ENCODE measurements at regions not wholly inside any gene's neighbourhood (a gene's known extent, or its start where the extent isn't known, plus 50 kb on each side); places are given as distances from the start of the nearest gene placed in this dataset.

DNA sequence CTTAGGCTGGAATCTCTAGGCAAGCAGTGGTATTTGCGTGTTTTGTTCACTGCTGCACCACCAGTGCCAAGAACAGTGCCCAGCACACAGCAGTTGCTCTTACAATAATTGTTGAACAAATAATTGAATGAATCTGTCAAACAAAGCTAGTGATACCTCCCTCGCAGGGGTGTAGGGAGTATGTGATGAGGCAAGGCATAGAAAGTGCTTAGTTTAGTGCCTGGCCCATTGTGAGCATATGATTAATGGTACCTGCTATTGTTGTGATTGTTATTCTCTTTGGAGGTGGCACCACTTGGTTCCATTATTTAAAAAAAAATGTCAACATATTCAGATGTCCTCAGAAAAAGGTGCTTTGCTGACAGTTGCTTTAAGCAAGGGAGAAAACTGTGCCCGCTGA is 210.1 kb upstream of the TBX3 start:
- Histone ChIP-seq H3K4me3 (ENCODE audit: low read depth, low read length, poor library complexity, severe bottlenecking) (no peak overlapping the region), H2AFZ (ENCODE audit: low read length) (no peak overlapping the region), H3K9ac (ENCODE audit: low read length) (no peak overlapping the region), H4K20me1 (ENCODE audit: insufficient read depth, low read length) (no peaks in the 10 kb centered on the region), H3K4me1 (ENCODE audit: insufficient read depth, low read length, severe bottlenecking) (no peaks in the 10 kb centered on the region), H3K9me2 (ENCODE audit: low read depth, low read length) (no peaks in the 10 kb centered on the region), H3K27me3 (ENCODE audit: insufficient read depth, low read length) (no peaks in the 10 kb centered on the region), H3K27ac (ENCODE audit: low read depth, low read length, poor library complexity, severe bottlenecking) (no peak overlapping the region), H3K36me3 (ENCODE audit: insufficient read depth, low read length) (no peaks in the 10 kb centered on the region), H3K4me2 (ENCODE audit: low read length) (no peak overlapping the region), H3K79me2 (ENCODE audit: insufficient read depth, low read length) (no peaks in the 10 kb centered on the region), H3K9me3 (ENCODE audit: low read length) (no peaks in the 10 kb centered on the region), H3F3A (ENCODE audit: insufficient read depth, low read length) (no peaks in the 10 kb centered on the region)
- TF ChIP-seq EZH2 (IDR thresholded peaks at IDR 0.05; ENCODE audit: borderline replicate concordance, low read length), result no peak
- TF ChIP-seq, protein P1, sequence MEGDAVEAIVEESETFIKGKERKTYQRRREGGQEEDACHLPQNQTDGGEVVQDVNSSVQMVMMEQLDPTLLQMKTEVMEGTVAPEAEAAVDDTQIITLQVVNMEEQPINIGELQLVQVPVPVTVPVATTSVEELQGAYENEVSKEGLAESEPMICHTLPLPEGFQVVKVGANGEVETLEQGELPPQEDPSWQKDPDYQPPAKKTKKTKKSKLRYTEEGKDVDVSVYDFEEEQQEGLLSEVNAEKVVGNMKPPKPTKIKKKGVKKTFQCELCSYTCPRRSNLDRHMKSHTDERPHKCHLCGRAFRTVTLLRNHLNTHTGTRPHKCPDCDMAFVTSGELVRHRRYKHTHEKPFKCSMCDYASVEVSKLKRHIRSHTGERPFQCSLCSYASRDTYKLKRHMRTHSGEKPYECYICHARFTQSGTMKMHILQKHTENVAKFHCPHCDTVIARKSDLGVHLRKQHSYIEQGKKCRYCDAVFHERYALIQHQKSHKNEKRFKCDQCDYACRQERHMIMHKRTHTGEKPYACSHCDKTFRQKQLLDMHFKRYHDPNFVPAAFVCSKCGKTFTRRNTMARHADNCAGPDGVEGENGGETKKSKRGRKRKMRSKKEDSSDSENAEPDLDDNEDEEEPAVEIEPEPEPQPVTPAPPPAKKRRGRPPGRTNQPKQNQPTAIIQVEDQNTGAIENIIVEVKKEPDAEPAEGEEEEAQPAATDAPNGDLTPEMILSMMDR (IDR thresholded peaks at IDR 0.05; ENCODE audit: low read length), result no peak

DNA sequence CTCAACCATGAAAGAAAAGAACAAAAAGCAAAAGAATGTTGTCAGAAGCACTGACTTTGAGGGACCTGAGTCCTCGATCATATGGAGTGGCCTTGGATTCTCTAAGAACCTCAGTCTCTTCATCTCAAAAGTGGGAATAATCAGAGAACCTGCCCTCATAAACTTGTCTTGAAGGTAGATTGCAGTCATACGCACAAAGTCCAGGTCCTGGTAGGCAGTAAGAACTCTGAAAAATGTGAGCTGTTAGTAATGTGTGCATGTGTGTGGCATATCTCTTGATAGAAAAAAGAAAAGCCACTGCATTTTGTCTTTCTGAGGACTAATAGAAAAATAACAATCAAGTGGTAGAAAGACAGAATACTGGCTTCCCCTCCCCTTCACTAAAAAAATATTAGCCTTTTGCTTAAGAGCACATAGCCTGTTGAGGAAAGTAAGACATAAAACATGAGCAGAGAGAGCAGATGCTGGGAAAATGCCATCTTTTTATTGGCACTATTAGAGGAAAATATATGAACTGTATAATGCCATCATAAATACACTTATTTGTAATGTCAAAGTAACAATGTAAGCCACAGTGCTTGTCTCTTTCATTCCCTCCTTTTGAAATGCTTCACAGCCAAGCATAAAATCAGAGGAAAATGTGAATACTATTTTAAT is 205.1 kb upstream of the TBX3 start:
- TF ChIP-seq EZH2 (IDR thresholded peaks at IDR 0.05; ENCODE audit: borderline replicate concordance, low read length), result no peak
- TF ChIP-seq, protein P1 (IDR thresholded peaks at IDR 0.05; ENCODE audit: low read length), result no peak
- no peak overlapping the region for H3K4me2 ChIP-seq (ENCODE audit: low read length)
- no peak overlapping the region for H3K4me3 ChIP-seq (ENCODE audit: low read depth, low read length, poor library complexity, severe bottlenecking)
- H3K9me3 ChIP-seq (ENCODE audit: low read length), result no peaks in the 10 kb centered on the region
- no peaks in the 10 kb centered on the region for H3K4me1 ChIP-seq (ENCODE audit: insufficient read depth, low read length, severe bottlenecking)
- H3K27me3 ChIP-seq (ENCODE audit: insufficient read depth, low read length), result no peaks in the 10 kb centered on the region
- H3K79me2 ChIP-seq (ENCODE audit: insufficient read depth, low read length), result no peaks in the 10 kb centered on the region
- no peaks in the 10 kb centered on the region for H3K9me2 ChIP-seq (ENCODE audit: low read depth, low read length)
- no peak overlapping the region for H2AFZ ChIP-seq (ENCODE audit: low read length)
- no peaks in the 10 kb centered on the region for H4K20me1 ChIP-seq (ENCODE audit: insufficient read depth, low read length)
- no peaks in the 10 kb centered on the region for H3K36me3 ChIP-seq (ENCODE audit: insufficient read depth, low read length)
- H3K9ac ChIP-seq (ENCODE audit: low read length), result no peak overlapping the region
- H3F3A ChIP-seq (ENCODE audit: insufficient read depth, low read length), result no peaks in the 10 kb centered on the region
- no peak overlapping the region for H3K27ac ChIP-seq (ENCODE audit: low read depth, low read length, poor library complexity, severe bottlenecking)

DNA sequence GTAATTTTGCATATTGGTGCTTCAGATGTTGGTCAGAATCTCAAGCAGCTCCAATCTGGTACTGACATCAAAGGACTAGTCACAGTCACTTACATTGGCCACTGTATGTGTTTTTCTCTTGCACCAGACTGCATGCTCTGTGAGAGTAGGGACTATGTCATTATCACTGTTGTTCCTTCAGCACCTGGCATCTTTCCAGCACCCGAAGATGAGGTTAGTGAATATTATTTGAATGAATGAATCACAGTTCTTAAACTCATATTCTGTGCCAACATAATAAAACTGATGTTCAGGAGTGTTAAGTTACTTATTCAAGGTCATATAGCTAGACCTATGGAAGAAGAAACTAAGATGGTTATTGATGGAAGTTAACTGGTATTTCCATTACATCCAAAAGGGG is 204.5 kb upstream of the TBX3 start:
- Histone ChIP-seq H3K4me1 (ENCODE audit: insufficient read depth, low read length, severe bottlenecking) (no peaks in the 10 kb centered on the region), H3K27ac (ENCODE audit: low read depth, low read length, poor library complexity, severe bottlenecking) (no peak overlapping the region), H3K36me3 (ENCODE audit: insufficient read depth, low read length) (no peaks in the 10 kb centered on the region), H3K27me3 (ENCODE audit: insufficient read depth, low read length) (no peaks in the 10 kb centered on the region), H2AFZ (ENCODE audit: low read length) (no peak overlapping the region), H3K4me2 (ENCODE audit: low read length) (no peak overlapping the region), H3K9ac (ENCODE audit: low read length) (no peak overlapping the region), H3K9me2 (ENCODE audit: low read depth, low read length) (no peaks in the 10 kb centered on the region), H4K20me1 (ENCODE audit: insufficient read depth, low read length) (no peaks in the 10 kb centered on the region), H3K4me3 (ENCODE audit: low read depth, low read length, poor library complexity, severe bottlenecking) (no peak overlapping the region), H3K9me3 (ENCODE audit: low read length) (no peaks in the 10 kb centered on the region), H3F3A (ENCODE audit: insufficient read depth, low read length) (no peaks in the 10 kb centered on the region), H3K79me2 (ENCODE audit: insufficient read depth, low read length) (no peaks in the 10 kb centered on the region)
- TF ChIP-seq, protein P1 (IDR thresholded peaks at IDR 0.05; ENCODE audit: low read length), result no peak
- TF ChIP-seq EZH2 (IDR thresholded peaks at IDR 0.05; ENCODE audit: borderline replicate concordance, low read length), result no peak

All from OCI-LY1 (cell line).